ENCODE measurements at regions not wholly inside any gene's neighbourhood (a gene's known extent, or its start where the extent isn't known, plus 50 kb on each side); places are given as distances from the start of the nearest gene placed in this dataset.
"Not testable (repeated sequence)": the region's sequence is repeated elsewhere in the genome, so short reads cannot be mapped to it uniquely, and the experiment has no call there.

- DNase-seq (ENCODE audit: low read depth in 3 of 3, low spot score in 1 of 3) = no peak
These were observed 72.8 kb upstream of the ATF7IP2 start for GRCh38 chr16:10312784-10313724.

- no peak for DNase-seq (ENCODE audit: low read depth in 3 of 3, low spot score in 1 of 3)
These were observed 71.5 kb upstream of the ATF7IP2 start for GRCh38 chr16:10314317-10314716.

GRCh38 chr16:10314811-10315210 is 71.0 kb upstream of the ATF7IP2 start:
- DNase-seq (ENCODE audit: low read depth in 3 of 3, low spot score in 1 of 3) = no peak

GRCh38 chr16:10317425-10318001 is 68.3 kb upstream of the ATF7IP2 start:
- DNase-seq (ENCODE audit: low read depth in 3 of 3, low spot score in 1 of 3) = no peak

GRCh38 chr16:10318798-10319500 is 66.9 kb upstream of the ATF7IP2 start:
- no peak for DNase-seq (ENCODE audit: low read depth in 3 of 3, low spot score in 1 of 3)

GRCh38 chr16:10321407-10322387 is 64.2 kb upstream of the ATF7IP2 start:
- DNase-seq (ENCODE audit: low read depth in 3 of 3, low spot score in 1 of 3) = no peak

GRCh38 chr16:10322723-10323527 is 62.9 kb upstream of the ATF7IP2 start:
- no peak for DNase-seq (ENCODE audit: low read depth in 3 of 3, low spot score in 1 of 3)

GRCh38 chr16:10323528-10323869 is 62.4 kb upstream of the ATF7IP2 start:
- DNase-seq (ENCODE audit: low read depth in 3 of 3, low spot score in 1 of 3) = no peak

GRCh38 chr16:10324210-10324609 is 61.7 kb upstream of the ATF7IP2 start:
- no peak for DNase-seq (ENCODE audit: low read depth in 3 of 3, low spot score in 1 of 3)

- no peak for DNase-seq (ENCODE audit: low read depth in 3 of 3, low spot score in 1 of 3)
These were observed 59.9 kb upstream of the ATF7IP2 start for GRCh38 chr16:10325783-10326543.

- DNase-seq (ENCODE audit: low read depth in 3 of 3, low spot score in 1 of 3) = no peak
These were observed 59.2 kb upstream of the ATF7IP2 start for GRCh38 chr16:10326647-10327046.

- DNase-seq (ENCODE audit: low read depth in 3 of 3, low spot score in 1 of 3) = not testable (repeated sequence)
These were observed 57.6 kb upstream of the ATF7IP2 start for GRCh38 chr16:10328291-10328690.

GRCh38 chr16:10332241-10332640 is 53.6 kb upstream of the ATF7IP2 start:
- no peak for DNase-seq (ENCODE audit: low read depth in 3 of 3, low spot score in 1 of 3)

- no peak for DNase-seq (ENCODE audit: low read depth in 3 of 3, low spot score in 1 of 3)
These were observed 53.1 kb upstream of the ATF7IP2 start for GRCh38 chr16:10332775-10333174.

GRCh38 chr16:10333321-10334032 is 52.4 kb upstream of the ATF7IP2 start:
- no peak for DNase-seq (ENCODE audit: low read depth in 3 of 3, low spot score in 1 of 3)

- no peak for DNase-seq (ENCODE audit: low read depth in 3 of 3, low spot score in 1 of 3)
These were observed 50.2 kb upstream of the ATF7IP2 start for GRCh38 chr16:10335681-10336080.
